Endothelial cell of umbilical vein (primary cell): ENCODE measurements at regions not wholly inside any gene's neighbourhood (a gene's known extent, or its start where the extent isn't known, plus 50 kb on each side); places are given as distances from the start of the nearest gene placed in this dataset.
A peak's percentile ranks its signal among the peaks of the same experiment; 100 is the strongest.

Experiments
- BruUV-seq: library from RNA; stranded (reverse); fragments of 400-500 nt; replicated peaks from 2 replicates; lab custom pipeline; 2021; lab: Mats Ljungman, UMichigan
- CTCF ChIA-PET: fragments of 300-600, 350-600 bp; sonication (Branson Sonifier 250); formaldehyde crosslinking; loops from one replicate; lab custom pipeline; 2021; ENCODE audit warnings: antibody characterized with exemption, inconsistent platforms; lab: Charles Lee
- POLR2A ChIA-PET: fragments of 300-600, 350-600 bp; sonication (Branson Sonifier 250); formaldehyde crosslinking; loops from one replicate; lab custom pipeline; 2021; ENCODE audit warnings: antibody characterized with exemption, inconsistent platforms; lab: Charles Lee
- DNase-seq: peaks from one replicate; pipeline ENCODE4 v3.0.0-alpha.2; 2011; ENCODE audit warnings: low read depth, low spot score
- FAIRE-seq: peaks from 2 replicates; lab custom pipeline; 2011; peaks lifted over from hg19 to GRCh38; lab: Jason Lieb, UNC
- H2AFZ ChIP-seq: 2 replicates; pipeline ENCODE4 v1.6.0; 2012; ENCODE audit warnings: low read depth, low read length, control low read depth, inconsistent platforms
- H3K27ac ChIP-seq: 2 replicates; pipeline ENCODE4 v1.5.1; 2011; ENCODE audit warnings: low read depth, mild to moderate bottlenecking, control low read depth, low read length, moderate library complexity; ENCODE audit not compliant: insufficient read depth
- H3K27me3 ChIP-seq, 2 experiments: 2 replicates each; pipeline versions ENCODE4 v1.6.0 to v1.6.1; 2011; ENCODE audit warnings: low read length in 2 of 2, mixed read lengths in 1 of 2; ENCODE audit not compliant: control insufficient read depth in 2 of 2, insufficient read depth in 2 of 2
- H3K36me3 ChIP-seq, 2 experiments: 2 replicates in 1 of 2; 3 replicates in 1 of 2; pipeline ENCODE4 v1.5.1; 2011; ENCODE audit warnings: low read length in 2 of 2, mild to moderate bottlenecking in 1 of 2, moderate library complexity in 1 of 2; ENCODE audit not compliant: control insufficient read depth in 2 of 2, insufficient read depth in 2 of 2; ENCODE audit errors: extremely low read depth in 1 of 2
- H3K4me1 ChIP-seq: 3 replicates; pipeline ENCODE4 v1.5.1; 2011; ENCODE audit warnings: mild to moderate bottlenecking, low read length; ENCODE audit not compliant: control insufficient read depth, insufficient read depth; ENCODE audit errors: extremely low read depth
- H3K4me2 ChIP-seq: 2 replicates; pipeline ENCODE4 v1.6.1; 2011; ENCODE audit warnings: low read length, control low read depth, mixed read lengths; ENCODE audit not compliant: insufficient read depth
- H3K4me3 ChIP-seq, 3 experiments: fragments of 200-600 bp in 1 of 3; sonication (generic), shearing (Covaris generic) in 1 of 3; replicated peaks in 1 of 3; 2 replicates each; pipeline ENCODE4 v1.5.1; 2011 to 2016; ENCODE audit warnings: control low read depth in 3 of 3, low read length in 3 of 3, mild to moderate bottlenecking in 2 of 3, inconsistent platforms in 1 of 3, low read depth in 1 of 3, moderate library complexity in 1 of 3; ENCODE audit not compliant: insufficient read depth in 1 of 3
- H3K79me2 ChIP-seq: 2 replicates; pipeline ENCODE4 v1.6.0; 2012; ENCODE audit warnings: low read length, inconsistent platforms; ENCODE audit not compliant: control insufficient read depth, insufficient read depth
- H3K9ac ChIP-seq: replicated peaks from 2 replicates; pipeline ENCODE3; 2011; ENCODE audit warnings: low read length, control low read depth; ENCODE audit not compliant: insufficient read depth; ENCODE audit errors: extremely low read depth
- H3K9me1 ChIP-seq: replicated peaks from 3 replicates; pipeline ENCODE4 v1.6.0; 2011; ENCODE audit warnings: mild to moderate bottlenecking, low read length; ENCODE audit not compliant: control insufficient read depth, insufficient read depth; ENCODE audit errors: extremely low read depth
- H3K9me3 ChIP-seq: replicated peaks from 2 replicates; pipeline ENCODE4 v1.5.1; 2012; ENCODE audit warnings: low read length, inconsistent platforms; ENCODE audit not compliant: control insufficient read depth, insufficient read depth
- H4K20me1 ChIP-seq: replicated peaks from 2 replicates; pipeline ENCODE3; 2011; ENCODE audit warnings: mild to moderate bottlenecking, low read length; ENCODE audit not compliant: control insufficient read depth, insufficient read depth; ENCODE audit errors: extremely low read depth
- EZH2 ChIP-seq: IDR thresholded peaks from 2 replicates; pipeline ENCODE4 v1.6.1; 2012; ENCODE audit warnings: borderline replicate concordance, low read depth, mild to moderate bottlenecking, moderate library complexity, low read length, inconsistent platforms; ENCODE audit not compliant: severe bottlenecking
- FOS ChIP-seq: IDR thresholded peaks from 2 replicates; pipeline ENCODE4 v1.6.1; 2011; ENCODE audit warnings: mild to moderate bottlenecking, low read length, moderate library complexity, borderline replicate concordance; ENCODE audit not compliant: insufficient read depth
- GATA2 ChIP-seq: IDR thresholded peaks from 2 replicates; pipeline ENCODE4 v1.7.0; 2011; ENCODE audit warnings: low read depth, mild to moderate bottlenecking, moderate library complexity, mixed read lengths, low read length; ENCODE audit not compliant: insufficient read length, insufficient read depth
- JUN ChIP-seq: IDR thresholded peaks from 2 replicates; pipeline ENCODE4 v1.6.1; 2011; ENCODE audit warnings: borderline replicate concordance, low read depth; ENCODE audit not compliant: insufficient read length, insufficient read depth
- MYC ChIP-seq: IDR thresholded peaks from one replicate; pipeline ENCODE4 v1.6.1; 2011; ENCODE audit warnings: mild to moderate bottlenecking, low read depth, low read length
- POLR2A ChIP-seq: IDR thresholded peaks from 2 replicates; pipeline ENCODE4 v1.6.1; 2012; ENCODE audit warnings: low read depth, mild to moderate bottlenecking, control low read depth, low read length
- POLR2AphosphoS5 ChIP-seq: IDR thresholded peaks from 2 replicates; pipeline ENCODE4 v1.6.1; 2012; ENCODE audit warnings: low read depth, mild to moderate bottlenecking, control low read depth, low read length, moderate library complexity; ENCODE audit not compliant: insufficient read depth
- dilution Hi-C: fragments of 300-500 bp; cut with MboI; formaldehyde crosslinking; loops from one replicate; pipeline ENCODE4 v1.15.0; 2019; ENCODE audit warnings: low sequenced_read_pairs; ENCODE audit not compliant: extremely low pct_ligation_motif_present
- intact Hi-C: fragments of 100-400 bp; cut with micrococcal nuclease; formaldehyde crosslinking; loops from one replicate; pipeline ENCODE4 v1.10.0; 2022
- TF ChIP-seq, protein P1 (sequence below): IDR thresholded peaks from 2 replicates; pipeline ENCODE4 v1.6.1; 2011; ENCODE audit not compliant: insufficient read depth, insufficient read length
- TF ChIP-seq, protein P2 (sequence below), 2 donors: IDR thresholded peaks; 1 replicate in 1 of 2; 2 replicates in 1 of 2; pipeline ENCODE4 v1.5.1; 2011; ENCODE audit warnings: low read length in 2 of 2, mild to moderate bottlenecking in 2 of 2, moderate library complexity in 2 of 2, control low read depth in 1 of 2, inconsistent platforms in 1 of 2, low read depth in 1 of 2; ENCODE audit not compliant: insufficient read depth in 1 of 2; ENCODE audit errors: extremely low read depth in 1 of 2

DNA sequence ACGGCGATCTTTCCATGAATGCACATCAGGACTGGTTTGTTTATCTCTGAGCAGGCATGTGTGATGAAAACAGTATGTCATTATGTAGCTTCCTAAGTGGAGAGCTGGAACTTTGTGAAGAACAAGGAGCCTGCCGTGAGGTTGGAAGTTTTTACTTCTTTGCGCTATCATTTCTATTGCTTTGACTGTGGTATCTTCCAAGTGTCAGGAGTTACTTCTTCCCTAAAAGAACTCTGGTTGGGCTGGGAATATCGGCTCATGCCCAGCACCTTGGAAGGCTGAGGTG lies 167.4 kb upstream of the AHR start:
- DNase-seq: no peak
- dilution Hi-C loops: no loop called here
- H3K4me2 ChIP-seq: peak overlapping the region; percentile 26

More for the DNA sequence above, 167.4 kb upstream of the AHR start:
- H3K9me3 ChIP-seq: no peaks in the 10 kb centered on the region
- peak overlapping the region; percentile 91 for H2AFZ ChIP-seq
- no TSS peak for BruUV-seq
- POLR2A ChIA-PET: no interaction called here
- peak overlapping the region in 1 of 3 experiments; percentile 8 for H3K4me3 ChIP-seq
- H3K4me1 ChIP-seq: no peaks in the 10 kb centered on the region
- FAIRE-seq: no peak
- H3K36me3 ChIP-seq: no peaks in the 10 kb centered on the region
- H3K9ac ChIP-seq: no peak overlapping the region
- H3K79me2 ChIP-seq: no peaks in the 10 kb centered on the region
- no peak for TF ChIP-seq JUN
- TF ChIP-seq POLR2A: no peak
- TF ChIP-seq POLR2AphosphoS5: no peak
- no peak for TF ChIP-seq EZH2
- TF ChIP-seq, protein P1, sequence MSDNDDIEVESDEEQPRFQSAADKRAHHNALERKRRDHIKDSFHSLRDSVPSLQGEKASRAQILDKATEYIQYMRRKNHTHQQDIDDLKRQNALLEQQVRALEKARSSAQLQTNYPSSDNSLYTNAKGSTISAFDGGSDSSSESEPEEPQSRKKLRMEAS: no peak
- TF ChIP-seq MYC: no peak
- TF ChIP-seq GATA2: no peak
- TF ChIP-seq, protein P2, sequence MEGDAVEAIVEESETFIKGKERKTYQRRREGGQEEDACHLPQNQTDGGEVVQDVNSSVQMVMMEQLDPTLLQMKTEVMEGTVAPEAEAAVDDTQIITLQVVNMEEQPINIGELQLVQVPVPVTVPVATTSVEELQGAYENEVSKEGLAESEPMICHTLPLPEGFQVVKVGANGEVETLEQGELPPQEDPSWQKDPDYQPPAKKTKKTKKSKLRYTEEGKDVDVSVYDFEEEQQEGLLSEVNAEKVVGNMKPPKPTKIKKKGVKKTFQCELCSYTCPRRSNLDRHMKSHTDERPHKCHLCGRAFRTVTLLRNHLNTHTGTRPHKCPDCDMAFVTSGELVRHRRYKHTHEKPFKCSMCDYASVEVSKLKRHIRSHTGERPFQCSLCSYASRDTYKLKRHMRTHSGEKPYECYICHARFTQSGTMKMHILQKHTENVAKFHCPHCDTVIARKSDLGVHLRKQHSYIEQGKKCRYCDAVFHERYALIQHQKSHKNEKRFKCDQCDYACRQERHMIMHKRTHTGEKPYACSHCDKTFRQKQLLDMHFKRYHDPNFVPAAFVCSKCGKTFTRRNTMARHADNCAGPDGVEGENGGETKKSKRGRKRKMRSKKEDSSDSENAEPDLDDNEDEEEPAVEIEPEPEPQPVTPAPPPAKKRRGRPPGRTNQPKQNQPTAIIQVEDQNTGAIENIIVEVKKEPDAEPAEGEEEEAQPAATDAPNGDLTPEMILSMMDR (IDR thresholded peaks at IDR 0.05; ENCODE audit: extremely low read depth in 1 of 2, insufficient read depth in 1 of 2, low read depth in 1 of 2, low read length in 2 of 2): no peak
- TF ChIP-seq FOS: no peak
- intact Hi-C loops: no loop called here
- no peaks in the 10 kb centered on the region for H3K9me1 ChIP-seq
- CTCF ChIA-PET: interaction anchor here (1.2 to 1.6 kb wide), 4 partner anchors 10 to 170 kb away, joined by 5 to 11 read pairs (median 7); no protein-coding TSS in a partner anchor
- no peaks in the 10 kb centered on the region for H3K27me3 ChIP-seq
- H3K27ac ChIP-seq: no peak overlapping the region
- H4K20me1 ChIP-seq: no peaks in the 10 kb centered on the region
